A549 (cell line): ENCODE measurements at regions not wholly inside any gene's neighbourhood (a gene's known extent, or its start where the extent isn't known, plus 50 kb on each side); places are given as distances from the start of the nearest gene placed in this dataset.
"Not testable (repeated sequence)": the region's sequence is repeated elsewhere in the genome, so short reads cannot be mapped to it uniquely, and the experiment has no call there.

Experiments used
- ATAC-seq, 2 experiments: fragments of 200-7000 bp in 1 of 2; fragments of >200 bp in 1 of 2; cut with Nextera tagmentation in 1 of 2; cut with Tn5 transposase in 1 of 2; 3 replicates each; pipeline versions ENCODE4 v1.8.0 to v1.9.1; 2018 to 2020; ENCODE audit warnings: mild to moderate bottlenecking in 1 of 2, moderate library complexity in 1 of 2
- CTCF ChIA-PET: fragments of 300-600 bp; sonication (Branson Sonifier 250); formaldehyde crosslinking; extraction: SDS; loops from one replicate; lab custom pipeline; 2021; ENCODE audit warnings: antibody characterized with exemption, inconsistent platforms; lab: Yijun Ruan, JAX
- POLR2A ChIA-PET: fragments of 350-600 bp; formaldehyde crosslinking; extraction: SDS; loops from one replicate; lab custom pipeline; 2021; ENCODE audit warnings: antibody characterized with exemption, inconsistent platforms; lab: Yijun Ruan, JAX
- DNase-seq, 2 experiments: peaks; one replicate each; pipeline versions ENCODE4 v3.0.0 to v3.0.0-alpha.2; 2011 to 2016; ENCODE audit warnings: low read depth in 1 of 2, low spot score in 1 of 2
- FAIRE-seq: peaks from 2 replicates; lab custom pipeline; 2011; peaks lifted over from hg19 to GRCh38; lab: Jason Lieb, UNC
- H3K27ac ChIP-seq, 2 experiments: fragments of >200 bp; sonication (Bioruptor Twin); formaldehyde crosslinking; 3 replicates each; pipeline ENCODE4 v1.5.1; 2016 to 2017
- H3K4me1 ChIP-seq: fragments of >200 bp; sonication (Bioruptor Twin); formaldehyde crosslinking; 3 replicates; pipeline ENCODE4 v1.6.1; 2016
- H3K4me2 ChIP-seq: fragments of >200 bp; sonication (Bioruptor Twin); formaldehyde crosslinking; 3 replicates; pipeline ENCODE4 v1.6.1; 2016
- H3K4me3 ChIP-seq: fragments of >200 bp; sonication (Bioruptor Twin); formaldehyde crosslinking; 3 replicates; pipeline ENCODE4 v1.5.1; 2016
- H3K9me3 ChIP-seq: fragments of >200 bp; sonication (Bioruptor Twin); formaldehyde crosslinking; 3 replicates; pipeline ENCODE4 v1.6.1; 2016
- CBX2 ChIP-seq: fragments of 200-600 bp; sonication (generic); IDR thresholded peaks from 2 replicates; pipeline ENCODE4 v1.6.1; 2016; ENCODE audit warnings: low read depth, mild to moderate bottlenecking, borderline replicate concordance
- CHD2 ChIP-seq: fragments of 150-350 bp; IDR thresholded peaks from 2 replicates; pipeline ENCODE4 v1.6.1; 2014; ENCODE audit warnings: low read length; ENCODE audit not compliant: partially characterized antibody
- ESRRA ChIP-seq: fragments of 150-350 bp; IDR thresholded peaks from 2 replicates; pipeline ENCODE4 v1.6.1; 2014; ENCODE audit warnings: mild to moderate bottlenecking, low read length, borderline replicate concordance
- FOSB ChIP-seq: fragments of 250-450 bp; sonication (Bioruptor Pico); IDR thresholded peaks from 2 replicates; pipeline ENCODE4 v1.5.0; 2020; ENCODE audit warnings: mild to moderate bottlenecking, moderate library complexity
- HOXA7 ChIP-seq: fragments of 250-450 bp; sonication (Bioruptor Pico); IDR thresholded peaks from 2 replicates; pipeline ENCODE4 v1.5.0; 2020; ENCODE audit warnings: mild to moderate bottlenecking, moderate library complexity
- HOXB5 ChIP-seq: fragments of 250-450 bp; sonication (Bioruptor Pico); IDR thresholded peaks from 2 replicates; pipeline ENCODE4 v1.5.0; 2020; ENCODE audit warnings: mild to moderate bottlenecking, moderate library complexity
- JUN ChIP-seq, 2 experiments: fragments of >200 bp; sonication (Bioruptor Twin); formaldehyde crosslinking; IDR thresholded peaks; 2 replicates in 1 of 2; 3 replicates in 1 of 2; pipeline ENCODE4 v1.6.1; 2016 to 2017
- KDM1A ChIP-seq: fragments of 200-600 bp; sonication (generic); IDR thresholded peaks from 2 replicates; pipeline ENCODE4 v1.6.1; 2016; ENCODE audit warnings: low read depth, mild to moderate bottlenecking
- KDM5A ChIP-seq: fragments of 200-600 bp; sonication (generic); IDR thresholded peaks from 2 replicates; pipeline ENCODE4 v1.6.1; 2016; ENCODE audit warnings: antibody characterized with exemption, mild to moderate bottlenecking
- PHF8 ChIP-seq: fragments of 200-600 bp; sonication (generic); IDR thresholded peaks from 2 replicates; pipeline ENCODE4 v1.6.1; 2016; ENCODE audit warnings: low read depth, mild to moderate bottlenecking, antibody characterized with exemption, moderate library complexity, borderline replicate concordance
- POLR2A ChIP-seq: IDR thresholded peaks from 2 replicates; pipeline ENCODE4 v1.6.1; 2012; ENCODE audit warnings: mild to moderate bottlenecking, low read length
- POLR2AphosphoS2 ChIP-seq: conservative IDR thresholded peaks from 2 replicates; pipeline ENCODE4 v1.6.1; 2012; ENCODE audit warnings: low read length, improper control_type of control experiment, inconsistent platforms
- RCOR1 ChIP-seq: fragments of 150-350 bp; IDR thresholded peaks from 2 replicates; pipeline ENCODE4 v1.6.1; 2014; ENCODE audit warnings: antibody characterized with exemption, low read length, low read depth
- RFX5 ChIP-seq: fragments of 450-650 bp; IDR thresholded peaks from 2 replicates; pipeline ENCODE4 v1.7.1; 2014; ENCODE audit warnings: antibody characterized with exemption, mild to moderate bottlenecking, moderate library complexity
- RNF2 ChIP-seq: fragments of 200-600 bp; sonication (generic); IDR thresholded peaks from 2 replicates; pipeline ENCODE4 v1.6.1; 2016; ENCODE audit warnings: low read depth, mild to moderate bottlenecking, antibody characterized with exemption, moderate library complexity, borderline replicate concordance
- TP53 ChIP-seq: fragments of 250-450 bp; sonication (Bioruptor Pico); IDR thresholded peaks from 2 replicates; pipeline ENCODE4 v1.5.0; 2021; ENCODE audit warnings: mild to moderate bottlenecking, moderate library complexity
- ZC3H11A ChIP-seq: fragments of 450-650 bp; IDR thresholded peaks from 2 replicates; pipeline ENCODE4 v1.6.1; 2014; ENCODE audit warnings: antibody characterized with exemption, mild to moderate bottlenecking
- ZNF302 ChIP-seq: fragments of 250-450 bp; sonication (Bioruptor Pico); IDR thresholded peaks from 2 replicates; pipeline ENCODE4 v1.9.0; 2021; ENCODE audit warnings: inconsistent platforms, mild to moderate bottlenecking, moderate library complexity
- WGBS: methylation state at CpG from one replicate; pipeline ENCODE4 v1.1.6; 2017; ENCODE audit errors: missing lambda C conversion rate; 5-methylcytosine and 5-hydroxymethylcytosine counted together
- TF ChIP-seq, protein P1 (sequence below): fragments of >200 bp; sonication (Bioruptor Twin); formaldehyde crosslinking; IDR thresholded peaks from 3 replicates; pipeline ENCODE4 v1.5.1; 2016

DNA sequence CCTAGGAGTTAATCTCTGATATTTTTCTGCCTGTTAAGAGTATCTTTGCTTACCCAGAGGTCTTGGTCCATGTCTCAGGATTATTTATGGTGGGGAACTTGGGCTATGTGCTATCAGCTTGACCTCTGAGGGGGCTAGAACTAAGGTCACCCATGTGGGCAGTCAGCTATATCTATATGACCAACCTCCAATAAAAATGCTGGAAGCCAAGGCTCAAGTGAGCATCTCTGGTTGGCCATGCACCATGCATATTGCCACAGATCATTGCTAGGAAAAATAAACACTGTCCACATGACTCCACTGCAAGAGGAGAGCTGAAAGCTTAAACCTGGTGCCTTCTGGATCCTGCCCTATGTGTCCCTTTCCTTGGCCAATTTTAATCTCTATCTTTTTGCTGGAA is 196.5 kb upstream of the SLC7A11 start:
- no peak for FAIRE-seq
- ChIA-PET CTCF (no interaction called here), POLR2A (no interaction called here)
- no peak for ATAC-seq
- H3K4me2 ChIP-seq: no peak overlapping the region
- no peak overlapping the region for H3K27ac ChIP-seq
- TF ChIP-seq PHF8 (no peak), ESRRA (no peak), TP53 (CRISPR knock-in tag) (no peak), HOXB5 (CRISPR knock-in tag) (no peak), HOXA7 (CRISPR knock-in tag) (no peak), ZC3H11A (no peak), FOSB (no peak)
- DNase-seq: no peak
- no peak overlapping the region for H3K4me3 ChIP-seq
- H3K9me3 ChIP-seq: no peaks in the 10 kb centered on the region; the same call in 2 of the 3 replicates
- no peaks in the 10 kb centered on the region for H3K4me1 ChIP-seq

- no peak overlapping the region for H3K4me3 ChIP-seq
- no peak for TF ChIP-seq ZNF302
- no peak for TF ChIP-seq TP53 (CRISPR knock-in tag)
- TF ChIP-seq KDM5A: no peak
- no peak for TF ChIP-seq RCOR1
- TF ChIP-seq JUN (IDR thresholded peaks at IDR 0.05): no peak
- TF ChIP-seq, protein P1, sequence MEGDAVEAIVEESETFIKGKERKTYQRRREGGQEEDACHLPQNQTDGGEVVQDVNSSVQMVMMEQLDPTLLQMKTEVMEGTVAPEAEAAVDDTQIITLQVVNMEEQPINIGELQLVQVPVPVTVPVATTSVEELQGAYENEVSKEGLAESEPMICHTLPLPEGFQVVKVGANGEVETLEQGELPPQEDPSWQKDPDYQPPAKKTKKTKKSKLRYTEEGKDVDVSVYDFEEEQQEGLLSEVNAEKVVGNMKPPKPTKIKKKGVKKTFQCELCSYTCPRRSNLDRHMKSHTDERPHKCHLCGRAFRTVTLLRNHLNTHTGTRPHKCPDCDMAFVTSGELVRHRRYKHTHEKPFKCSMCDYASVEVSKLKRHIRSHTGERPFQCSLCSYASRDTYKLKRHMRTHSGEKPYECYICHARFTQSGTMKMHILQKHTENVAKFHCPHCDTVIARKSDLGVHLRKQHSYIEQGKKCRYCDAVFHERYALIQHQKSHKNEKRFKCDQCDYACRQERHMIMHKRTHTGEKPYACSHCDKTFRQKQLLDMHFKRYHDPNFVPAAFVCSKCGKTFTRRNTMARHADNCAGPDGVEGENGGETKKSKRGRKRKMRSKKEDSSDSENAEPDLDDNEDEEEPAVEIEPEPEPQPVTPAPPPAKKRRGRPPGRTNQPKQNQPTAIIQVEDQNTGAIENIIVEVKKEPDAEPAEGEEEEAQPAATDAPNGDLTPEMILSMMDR: no peak
- no peak for TF ChIP-seq RFX5
- TF ChIP-seq HOXB5 (CRISPR knock-in tag): no peak
- TF ChIP-seq RNF2: no peak
- no peak for TF ChIP-seq KDM1A
- no peak for TF ChIP-seq CHD2
- TF ChIP-seq POLR2AphosphoS2: no peak
- no peak for TF ChIP-seq CBX2
- TF ChIP-seq POLR2A: no peak
- TF ChIP-seq, all 56 proteins: peak for 0
- ATAC-seq: no peak
- WGBS: 69% methylated on average over 1 of the region's 1 CpG
- FAIRE-seq: no peak
- ChIA-PET CTCF (no interaction called here), POLR2A (no interaction called here)
- DNase-seq: no peak
- Histone ChIP-seq H3K4me2 (no peak overlapping the region), H3K4me1 (no peaks in the 10 kb centered on the region), H3K27ac (no peak overlapping the region), H3K9me3 (peaks cover 3% of the 10 kb centered on the region; the same call in 2 of the 3 replicates)
These were observed 195.2 kb upstream of the SLC7A11 start for GRCh38 chr4:138437263-138437851.

- H3K4me2 ChIP-seq, H3K4me1 ChIP-seq, DNase-seq, H3K27ac ChIP-seq, H3K9me3 ChIP-seq, ATAC-seq, CTCF ChIA-PET, POLR2A ChIA-PET, H3K4me3 ChIP-seq, FAIRE-seq: not testable (repeated sequence)
- 79% methylated on average over 2 of the region's 2 CpGs for WGBS
These were observed 193.6 kb upstream of the SLC7A11 start for GRCh38 chr4:138435733-138436132.

DNA sequence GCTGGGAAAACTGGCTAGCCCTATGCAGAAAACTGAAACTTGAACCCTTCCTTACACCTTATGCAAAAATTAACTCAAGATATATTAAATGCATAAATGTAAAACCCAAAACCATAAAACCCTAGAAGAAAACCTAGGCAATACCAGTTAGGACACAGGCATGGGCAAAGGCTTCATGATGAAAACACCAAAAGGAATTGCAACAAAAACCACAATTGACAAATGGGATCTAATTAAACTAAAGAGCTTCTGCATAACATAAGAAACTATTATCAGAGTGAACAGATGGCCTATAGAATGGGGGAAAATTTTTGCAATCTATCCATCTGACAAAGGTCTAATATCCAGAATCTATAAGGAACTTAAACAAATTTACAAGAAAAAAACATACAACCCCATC is 192.9 kb upstream of the SLC7A11 start:
- H3K4me3 ChIP-seq, CTCF ChIA-PET, H3K27ac ChIP-seq, FAIRE-seq, H3K4me1 ChIP-seq, ATAC-seq, POLR2A ChIA-PET, H3K4me2 ChIP-seq, H3K9me3 ChIP-seq, DNase-seq: not testable (repeated sequence)
